ENCODE measurements at regions not wholly inside any gene's neighbourhood (a gene's known extent, or its start where the extent isn't known, plus 50 kb on each side); places are given as distances from the start of the nearest gene placed in this dataset.

DNA sequence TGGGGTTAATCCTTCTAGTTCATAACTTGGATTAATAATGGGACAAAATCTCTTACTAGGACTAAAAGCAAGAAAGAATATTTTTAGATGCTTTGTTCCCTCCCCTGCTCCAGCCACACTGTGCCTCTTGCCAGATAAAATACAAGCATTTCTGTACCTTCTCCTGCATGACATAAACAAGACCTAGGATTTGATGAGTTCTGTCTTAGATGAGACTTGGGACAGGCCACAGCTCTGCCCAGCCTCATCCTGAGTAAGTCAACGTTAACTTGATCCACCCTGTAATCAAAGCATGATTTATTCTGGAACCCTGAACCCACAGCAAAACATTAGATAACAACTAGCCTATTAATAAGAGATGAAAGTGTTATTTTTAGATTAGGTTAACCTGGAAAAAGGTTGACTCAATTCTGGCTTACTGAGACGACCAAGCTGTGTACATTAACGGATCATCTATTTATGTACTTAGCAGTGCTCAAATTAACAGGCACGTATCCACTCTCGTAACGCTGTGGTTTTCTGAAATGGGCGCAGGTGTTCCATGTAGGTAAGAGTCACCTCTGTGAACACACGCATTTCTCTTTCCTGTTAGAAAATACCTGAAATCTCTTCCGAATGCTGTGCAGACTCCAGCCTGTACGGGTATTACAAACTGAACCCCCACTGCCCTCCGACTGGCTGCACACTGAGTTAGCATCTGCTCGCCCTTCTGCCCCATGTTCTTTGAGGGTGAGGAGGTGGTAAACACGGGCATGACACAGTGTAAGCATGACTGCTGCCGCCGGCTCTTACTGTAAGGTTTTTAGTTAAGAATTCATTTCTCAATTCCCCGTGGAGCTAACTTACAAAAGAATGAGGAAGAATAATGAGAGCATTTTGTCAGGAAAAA, 132.1 kb upstream of the FOXQ1 start:
- TF ChIP-seq SPI1 (IDR thresholded peaks at IDR 0.05; ENCODE audit: borderline replicate concordance, low read depth) (no peak), CTCF (IDR thresholded peaks at IDR 0.05; ENCODE audit: insufficient read depth, low read length) (no peak), REST (IDR thresholded peaks at IDR 0.05; ENCODE audit: insufficient replicate concordance, low read depth) (no peak), POLR2AphosphoS5 (IDR thresholded peaks at IDR 0.05; ENCODE audit: low read depth) (no peak)

Measured in HL-60 (cell line).